Loucy (cell line): ENCODE measurements at regions not wholly inside any gene's neighbourhood (a gene's known extent, or its start where the extent isn't known, plus 50 kb on each side); places are given as distances from the start of the nearest gene placed in this dataset.

Experiments
- H2AFZ ChIP-seq: fragments of 200-600 bp; sonication (generic); 2 replicates; pipeline ENCODE4 v1.6.0; 2016; ENCODE audit warnings: antibody characterized with exemption, mild to moderate bottlenecking, low read length, moderate library complexity
- H3F3A ChIP-seq: fragments of 200-600 bp; 2 replicates; pipeline ENCODE4 v1.6.0; 2016; ENCODE audit warnings: antibody characterized with exemption, low read depth, mild to moderate bottlenecking
- H3K27me3 ChIP-seq: fragments of 200-600 bp; sonication (generic); 2 replicates; pipeline ENCODE4 v1.6.1; 2014; ENCODE audit warnings: low read length, mild to moderate bottlenecking; ENCODE audit not compliant: insufficient read depth, poor library complexity, severe bottlenecking
- H3K36me3 ChIP-seq: fragments of 200-600 bp; sonication (generic); 2 replicates; pipeline ENCODE4 v1.6.1; 2016; ENCODE audit warnings: low read length; ENCODE audit not compliant: insufficient read depth
- H3K4me1 ChIP-seq: fragments of 200-600 bp; sonication (generic); 2 replicates; pipeline ENCODE4 v1.5.1; 2014; ENCODE audit warnings: low read length, mild to moderate bottlenecking; ENCODE audit not compliant: insufficient read depth, poor library complexity, severe bottlenecking
- H3K4me2 ChIP-seq: fragments of 200-600 bp; sonication (generic); 2 replicates; pipeline ENCODE4 v1.6.0; 2014; ENCODE audit warnings: antibody characterized with exemption, low read length, low read depth, mild to moderate bottlenecking; ENCODE audit not compliant: poor library complexity, severe bottlenecking
- H3K4me3 ChIP-seq: fragments of 200-600 bp; sonication (generic); 2 replicates; pipeline ENCODE4 v1.5.1; 2014; ENCODE audit warnings: low read length, mild to moderate bottlenecking, mixed read lengths; ENCODE audit not compliant: poor library complexity, severe bottlenecking
- H3K79me2 ChIP-seq: fragments of 200-600 bp; sonication (generic); 2 replicates; pipeline ENCODE4 v1.6.1; 2014; ENCODE audit warnings: low read length; ENCODE audit not compliant: insufficient read depth
- H3K9ac ChIP-seq: fragments of 200-600 bp; sonication (generic); 2 replicates; pipeline ENCODE4 v1.6.0; 2014; ENCODE audit warnings: mild to moderate bottlenecking, low read depth, low read length, moderate library complexity; ENCODE audit not compliant: poor library complexity, severe bottlenecking
- H3K9me2 ChIP-seq: fragments of 200-600 bp; sonication (generic); replicated peaks from 2 replicates; pipeline ENCODE4 v1.6.1; 2016; ENCODE audit warnings: low read depth, low read length, mixed read lengths
- H3K9me3 ChIP-seq: fragments of 200-600 bp; sonication (generic); 2 replicates; pipeline ENCODE4 v1.6.1; 2014; ENCODE audit warnings: mild to moderate bottlenecking, antibody characterized with exemption, low read length, low read depth; ENCODE audit not compliant: insufficient read depth
- H4K20me1 ChIP-seq: fragments of 200-600 bp; sonication (generic); 2 replicates; pipeline ENCODE4 v1.6.0; 2014; ENCODE audit warnings: antibody characterized with exemption, low read length, mild to moderate bottlenecking; ENCODE audit not compliant: insufficient read depth, poor library complexity, severe bottlenecking
- CTCF ChIP-seq: fragments of 200-600 bp; sonication (generic); conservative IDR thresholded peaks from 2 replicates; pipeline ENCODE4 v1.5.1; 2014; ENCODE audit warnings: mild to moderate bottlenecking, antibody characterized with exemption, low read length
- EZH2phosphoT487 ChIP-seq: fragments of 200-600 bp; IDR thresholded peaks from 2 replicates; pipeline ENCODE4 v1.6.1; 2018; ENCODE audit warnings: antibody characterized with exemption, mild to moderate bottlenecking, moderate library complexity, borderline replicate concordance

- no peaks in the 10 kb centered on the region for H4K20me1 ChIP-seq
- H3F3A ChIP-seq = no peaks in the 10 kb centered on the region
- no peaks in the 10 kb centered on the region; the same call in 1 of the 2 replicates for H3K9me3 ChIP-seq
- no peak overlapping the region for H3K4me2 ChIP-seq
- no peaks in the 10 kb centered on the region for H3K4me1 ChIP-seq
- no peak overlapping the region for H3K4me3 ChIP-seq
- no peaks in the 10 kb centered on the region for H3K36me3 ChIP-seq
- H3K9me2 ChIP-seq = no peaks in the 10 kb centered on the region
- H3K27me3 ChIP-seq = no peaks in the 10 kb centered on the region
- no peak overlapping the region for H3K9ac ChIP-seq
- TF ChIP-seq EZH2phosphoT487 (no peak), CTCF (no peak)
- no peaks in the 10 kb centered on the region for H3K79me2 ChIP-seq
- H2AFZ ChIP-seq = no peak overlapping the region
These were observed 123.3 kb upstream of the DCC start for GRCh38 chr18:52216666-52217065.

GRCh38 chr18:52219102-52219501 lies 120.9 kb upstream of the DCC start:
- Histone ChIP-seq H3F3A (no peaks in the 10 kb centered on the region), H3K79me2 (no peaks in the 10 kb centered on the region), H3K9me2 (no peaks in the 10 kb centered on the region), H3K36me3 (no peaks in the 10 kb centered on the region), H3K4me2 (no peak overlapping the region), H2AFZ (no peak overlapping the region), H3K4me1 (no peaks in the 10 kb centered on the region), H3K27me3 (no peaks in the 10 kb centered on the region), H3K9me3 (no peaks in the 10 kb centered on the region; the same call in 1 of the 2 replicates), H3K9ac (no peak overlapping the region), H4K20me1 (no peaks in the 10 kb centered on the region), H3K4me3 (no peak overlapping the region)
- TF ChIP-seq CTCF = no peak

- TF ChIP-seq EZH2phosphoT487 (no peak), CTCF (no peak)
- no peaks in the 10 kb centered on the region for H3K9me2 ChIP-seq
These were observed 119.9 kb upstream of the DCC start for GRCh38 chr18:52220062-52220591.

More at GRCh38 chr18:52220062-52220591, 119.9 kb upstream of the DCC start:
- Histone ChIP-seq H2AFZ (no peak overlapping the region), H3K4me2 (no peak overlapping the region), H3K9ac (no peak overlapping the region), H3K4me3 (no peak overlapping the region), H3K27me3 (no peaks in the 10 kb centered on the region), H3K79me2 (no peaks in the 10 kb centered on the region), H4K20me1 (no peaks in the 10 kb centered on the region), H3F3A (no peaks in the 10 kb centered on the region), H3K4me1 (no peaks in the 10 kb centered on the region), H3K36me3 (no peaks in the 10 kb centered on the region), H3K9me3 (no peaks in the 10 kb centered on the region; the same call in 1 of the 2 replicates)
